Erythroblast (primary cell): ENCODE measurements at regions not wholly inside any gene's neighbourhood (a gene's known extent, or its start where the extent isn't known, plus 50 kb on each side); places are given as distances from the start of the nearest gene placed in this dataset.

Experiments used
- GATA1 ChIP-seq: IDR thresholded peaks from 2 replicates; pipeline ENCODE4 v1.6.1; 2011; ENCODE audit warnings: low read depth, mild to moderate bottlenecking, control low read depth, low read length, moderate library complexity
- POLR2A ChIP-seq: IDR thresholded peaks from 2 replicates; pipeline ENCODE4 v1.6.1; 2011; ENCODE audit warnings: mild to moderate bottlenecking, low read length

DNA sequence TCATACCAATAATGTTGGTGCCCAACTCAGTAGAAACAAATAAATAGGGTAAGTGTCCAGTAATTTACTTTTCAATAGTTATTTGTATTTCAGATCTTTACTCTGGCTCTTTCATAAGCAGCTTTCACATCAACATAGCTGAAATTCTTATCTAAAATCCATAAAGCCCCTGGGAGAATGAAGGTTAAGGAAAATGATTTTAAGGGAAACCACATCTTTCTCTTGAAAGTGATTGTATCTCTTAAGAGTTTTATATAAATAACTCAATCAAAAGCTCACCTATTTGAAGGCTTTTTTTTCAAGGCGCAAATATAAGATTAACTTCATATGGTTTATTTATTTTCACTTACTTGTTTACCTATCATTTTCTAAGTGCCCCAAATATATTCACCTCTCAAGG, 324.4 kb downstream of the HGF start:
- no peak for TF ChIP-seq POLR2A
- no peak for TF ChIP-seq GATA1
